Hematopoietic multipotent progenitor cell treated with erythropoietin and hydrocortisone succinate and interleukin-3 and kit ligand, for 4 days (in vitro differentiated cells): ENCODE measurements at regions not wholly inside any gene's neighbourhood (a gene's known extent, or its start where the extent isn't known, plus 50 kb on each side); places are given as distances from the start of the nearest gene placed in this dataset.

Experiments used
- DNase-seq: peaks from one replicate; pipeline ENCODE4 v3.0.0-alpha.2; 2015

DNA sequence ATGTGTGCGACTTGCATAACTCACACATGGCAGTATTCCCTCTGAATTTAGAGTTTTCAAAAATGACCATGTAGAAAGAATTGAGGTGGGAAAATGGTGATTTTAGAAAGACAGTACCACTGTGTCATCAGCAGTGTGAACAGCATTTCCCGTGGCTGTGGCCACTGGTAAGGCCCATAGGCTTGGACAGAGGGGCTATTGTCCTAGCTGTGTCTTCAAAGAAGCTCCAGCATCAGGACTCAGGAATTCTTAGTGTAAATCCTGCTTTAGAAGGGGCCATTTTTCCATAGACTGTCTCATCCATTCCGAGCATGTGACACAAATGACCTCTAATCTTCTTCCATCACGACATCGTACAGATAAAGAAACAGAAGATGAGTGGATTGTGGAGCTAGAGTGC, 119.3 kb upstream of the BACE2 start:
- DNase-seq, result no peak

DNA sequence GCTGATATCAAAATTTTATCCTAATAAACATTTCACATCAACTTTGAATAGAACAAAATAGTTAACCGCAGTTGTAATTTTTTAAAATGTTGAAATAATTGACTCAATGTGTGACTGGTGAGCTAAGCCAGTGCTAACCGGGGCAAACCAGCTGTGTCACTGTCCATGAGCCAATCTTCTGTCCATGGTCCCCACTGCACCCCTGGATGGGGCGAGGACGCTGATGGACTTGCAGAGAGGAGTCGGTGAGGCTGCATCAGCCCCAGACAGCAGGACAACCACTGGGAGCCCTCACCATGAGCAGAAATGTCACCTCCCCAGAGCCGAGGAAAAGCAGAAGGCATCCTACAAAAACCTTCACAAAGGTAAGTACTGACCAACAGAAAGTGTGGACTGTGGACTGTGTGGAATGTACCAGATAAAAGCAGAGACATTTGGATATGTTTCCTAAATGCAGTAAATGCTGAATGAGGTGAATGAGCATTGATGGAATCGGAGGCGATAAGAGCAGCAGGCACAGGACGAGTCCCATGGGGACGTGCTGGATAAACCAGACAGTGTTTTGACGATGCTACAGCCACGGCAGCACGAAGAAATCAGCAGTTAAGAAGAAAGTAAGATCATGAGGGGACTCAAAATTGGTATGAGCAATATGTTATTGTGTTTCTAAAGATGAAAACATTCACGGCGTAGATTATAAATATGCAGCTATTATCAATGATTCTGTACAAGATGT, 115.0 kb upstream of the BACE2 start:
- no peak for DNase-seq

DNA sequence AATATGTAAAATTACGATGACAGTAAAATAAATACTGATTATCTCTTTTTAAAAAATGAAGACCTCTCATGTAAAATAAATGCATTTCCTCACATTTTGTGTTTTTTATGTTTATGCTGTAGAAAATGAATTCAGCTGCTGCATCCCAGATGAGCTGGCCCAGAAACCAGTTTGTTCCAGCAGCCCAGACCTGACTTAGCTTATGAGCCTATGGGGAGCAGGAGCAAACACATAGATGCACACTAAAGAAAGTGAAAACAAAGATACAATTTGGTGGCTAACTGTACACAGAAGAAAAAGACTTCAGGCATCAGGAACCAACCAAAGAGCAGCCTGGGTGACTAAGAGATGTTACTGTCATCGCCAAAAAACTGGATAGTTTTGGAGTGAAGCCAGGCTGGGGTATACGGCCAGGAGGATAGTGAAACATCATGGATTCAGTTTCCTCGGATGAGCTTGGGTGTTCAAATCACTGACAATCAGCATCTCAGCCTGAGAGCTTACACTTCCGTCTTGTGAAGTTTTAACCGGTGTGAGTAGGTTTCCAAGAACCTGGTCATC, 113.9 kb upstream of the BACE2 start:
- no peak for DNase-seq

DNA sequence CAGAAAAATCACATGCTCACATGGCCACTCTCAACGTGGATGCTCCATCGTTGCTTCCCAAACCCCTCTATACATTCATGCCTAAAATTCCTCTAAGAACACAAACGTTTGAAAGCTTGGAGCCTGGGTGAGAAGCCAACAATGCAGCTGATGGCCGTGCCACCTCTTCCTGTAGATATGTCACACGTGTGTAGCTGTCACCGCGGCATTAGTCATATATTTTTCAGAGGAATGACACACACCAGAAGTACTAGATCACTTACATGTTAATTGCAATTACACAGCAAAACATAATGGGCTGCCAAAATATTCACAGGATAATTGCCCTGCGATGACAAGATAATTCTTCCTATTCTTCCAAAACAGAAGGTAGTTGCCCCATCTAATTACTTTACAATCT, 112.7 kb upstream of the BACE2 start:
- DNase-seq, result no peak

DNA sequence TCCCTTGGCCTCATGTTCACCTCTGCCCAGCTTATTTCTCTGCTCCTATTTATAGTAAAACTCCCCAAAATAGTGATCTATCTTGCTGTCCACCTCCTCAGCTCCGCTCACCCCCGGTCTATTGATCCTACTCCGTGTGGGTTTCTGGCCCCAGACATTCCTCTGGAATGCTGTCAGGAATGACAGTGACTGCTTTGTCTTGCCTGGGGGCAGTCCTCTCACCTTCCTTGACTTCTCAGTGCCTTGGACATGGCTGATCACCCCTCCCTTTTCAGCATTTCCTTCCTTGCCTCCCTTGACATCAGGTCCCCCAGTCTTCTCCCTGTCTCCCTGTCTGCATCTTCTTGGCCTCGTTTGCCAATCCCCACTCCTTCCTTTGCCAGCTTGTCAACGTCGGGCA, 108.1 kb upstream of the BACE2 start:
- DNase-seq, result no peak

DNA sequence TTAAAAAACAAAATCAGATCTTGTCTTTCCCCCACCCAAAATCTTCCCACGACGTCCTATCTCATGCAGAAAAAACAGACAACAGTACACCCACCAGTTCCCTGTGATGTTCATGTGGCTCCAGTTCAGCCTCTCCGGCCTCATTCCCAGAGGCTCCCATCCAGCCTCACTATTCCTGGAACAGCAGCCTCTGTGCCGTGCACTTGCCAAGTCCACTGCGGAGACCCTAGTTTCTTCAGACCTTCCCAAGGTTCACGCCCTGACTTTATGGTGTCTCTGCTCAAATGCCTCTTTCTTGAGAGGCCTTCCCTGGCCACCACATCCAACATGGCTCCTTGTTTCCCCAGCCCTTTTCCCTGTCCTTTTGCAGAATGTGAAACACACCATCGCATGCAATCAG, 106.3 kb upstream of the BACE2 start:
- no peak for DNase-seq

DNA sequence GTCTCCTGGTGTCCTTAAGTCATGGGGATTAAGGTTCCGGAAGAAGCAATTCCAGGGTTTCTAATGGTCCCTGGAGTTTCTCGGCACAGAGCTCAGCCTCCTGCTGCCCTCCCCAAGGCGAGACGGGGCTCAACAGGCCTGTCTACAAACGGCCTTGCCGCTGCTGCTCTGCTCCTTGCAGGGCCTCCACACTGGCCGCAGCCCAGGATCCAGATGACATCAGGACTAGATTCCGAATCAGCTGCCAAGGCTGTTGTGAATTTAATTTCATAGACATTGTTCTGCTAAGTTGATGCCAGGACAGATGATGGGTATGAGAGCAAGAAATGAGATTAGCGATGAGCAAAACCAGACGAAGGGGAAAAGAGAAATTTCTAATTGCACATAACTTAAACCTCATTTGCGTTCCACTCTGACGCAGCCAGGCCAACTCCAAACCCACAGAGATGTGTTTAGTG, 103.6 kb upstream of the BACE2 start:
- no peak for DNase-seq

DNA sequence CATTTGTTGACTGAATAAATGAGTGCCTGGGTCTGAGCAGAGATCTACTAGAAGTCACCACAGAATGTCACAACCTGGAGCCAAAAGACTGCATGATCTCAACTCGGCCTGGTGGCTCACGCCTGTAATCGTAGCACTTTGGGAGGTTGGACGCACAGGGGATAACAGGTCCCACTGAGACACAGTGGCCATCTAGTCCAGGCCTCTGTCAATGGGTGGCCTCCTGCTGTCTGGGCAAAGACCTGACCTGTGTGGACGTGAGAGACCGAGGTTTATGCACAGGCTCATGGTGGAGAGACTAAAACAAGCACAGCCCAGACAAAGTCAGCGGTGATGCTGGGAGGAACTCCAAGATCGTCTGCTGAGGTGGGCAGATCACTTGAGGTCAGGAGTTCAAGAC, 103.0 kb upstream of the BACE2 start:
- no peak for DNase-seq

DNA sequence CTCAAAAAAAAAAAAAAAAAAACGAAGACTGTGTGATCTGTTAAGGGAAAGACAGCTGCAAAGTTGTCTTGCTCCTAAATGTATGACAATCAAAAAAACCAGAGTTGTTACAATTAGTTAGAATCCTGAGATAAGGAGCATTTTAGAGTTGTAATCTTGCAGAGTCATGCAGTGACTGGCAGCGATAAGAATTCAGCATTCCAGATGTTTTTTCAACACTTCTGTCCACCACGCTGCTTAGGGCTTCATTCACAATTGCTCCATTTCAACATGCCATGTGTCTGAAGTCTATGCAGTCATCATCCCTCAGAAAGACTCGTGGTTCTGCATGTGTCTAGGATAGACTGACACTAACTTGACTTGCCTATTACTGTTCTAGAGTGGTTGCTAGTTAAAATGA, 102.4 kb upstream of the BACE2 start:
- peak; percentile 49 for DNase-seq

DNA sequence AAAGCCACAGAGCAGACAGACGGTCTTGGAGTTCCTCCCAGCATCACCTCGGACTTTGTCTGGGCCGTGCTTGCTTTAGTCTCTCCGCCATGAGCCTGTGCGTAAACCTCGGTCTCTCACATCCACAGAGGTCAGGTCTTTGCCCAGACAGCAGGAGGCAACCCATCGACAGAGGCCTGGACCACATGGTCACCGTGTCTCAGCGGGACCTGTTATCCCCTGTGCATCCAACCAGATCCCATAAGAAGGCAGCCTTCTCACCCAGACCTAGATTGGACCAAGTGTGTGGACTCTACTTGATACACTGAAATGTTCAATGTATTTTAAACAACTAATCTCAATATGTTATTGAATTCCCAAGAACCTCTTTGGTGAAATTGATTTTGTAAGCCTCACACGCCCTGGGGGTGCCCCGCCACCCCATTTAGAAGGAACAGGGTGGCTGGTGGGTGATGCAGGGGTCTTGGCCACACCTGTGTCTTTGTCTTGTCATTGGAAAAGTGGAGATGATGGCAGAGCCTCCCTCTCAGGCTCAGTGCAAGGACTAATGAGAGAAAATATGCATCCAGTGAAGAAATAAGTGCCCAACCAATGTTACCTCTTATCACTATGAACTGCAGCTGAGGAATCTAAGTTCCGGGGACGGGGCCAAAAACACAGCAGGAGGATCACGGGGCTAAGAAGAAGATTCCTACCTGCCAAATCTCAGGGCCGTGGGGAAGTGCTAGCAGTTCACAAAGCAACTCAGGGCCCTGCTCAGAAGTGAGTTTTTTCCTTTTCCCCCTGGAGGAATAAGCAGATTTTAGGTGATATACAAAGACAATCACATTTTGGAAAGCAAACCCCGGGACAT, 101.6 kb upstream of the BACE2 start:
- no peak for DNase-seq

DNA sequence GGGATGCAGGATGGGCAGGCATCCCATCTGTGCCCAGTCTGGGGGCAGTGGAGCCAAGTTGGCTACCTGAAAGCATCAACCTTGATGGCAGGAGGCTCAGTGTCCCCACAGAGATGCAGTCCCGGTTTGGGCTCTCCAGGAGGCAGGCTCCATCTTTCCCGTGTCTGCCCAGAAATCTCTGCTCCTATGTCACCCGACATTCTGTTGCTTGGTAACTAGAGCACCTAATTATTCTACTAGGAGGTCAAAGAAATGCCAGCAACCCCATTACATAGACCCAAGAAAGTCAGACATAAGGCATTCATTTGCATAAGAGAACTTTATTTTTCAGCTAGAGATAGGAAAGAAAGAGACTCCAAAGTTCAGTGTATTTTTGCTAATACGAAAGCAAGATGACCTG, 100.3 kb upstream of the BACE2 start:
- DNase-seq, result no peak

DNA sequence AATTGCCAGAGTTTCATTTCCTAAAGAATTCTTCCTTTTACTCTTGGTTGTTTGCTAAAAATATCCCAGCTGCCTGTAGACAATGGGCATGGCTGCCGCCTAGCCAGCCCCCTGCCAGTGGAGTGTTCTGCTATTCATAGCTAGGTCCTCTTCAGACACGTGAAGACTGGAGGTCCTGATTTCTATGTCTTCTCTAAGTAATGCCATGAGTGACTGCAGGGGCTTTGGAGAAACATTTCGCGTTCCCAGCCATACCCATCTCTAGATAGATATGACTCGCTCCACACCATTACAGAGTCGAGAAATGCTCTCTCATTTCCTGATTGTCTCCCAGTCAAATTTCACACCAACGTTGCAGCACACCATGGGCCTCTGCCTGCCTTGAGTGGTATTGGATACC, 99.5 kb upstream of the BACE2 start:
- peak; percentile 3 for DNase-seq

DNA sequence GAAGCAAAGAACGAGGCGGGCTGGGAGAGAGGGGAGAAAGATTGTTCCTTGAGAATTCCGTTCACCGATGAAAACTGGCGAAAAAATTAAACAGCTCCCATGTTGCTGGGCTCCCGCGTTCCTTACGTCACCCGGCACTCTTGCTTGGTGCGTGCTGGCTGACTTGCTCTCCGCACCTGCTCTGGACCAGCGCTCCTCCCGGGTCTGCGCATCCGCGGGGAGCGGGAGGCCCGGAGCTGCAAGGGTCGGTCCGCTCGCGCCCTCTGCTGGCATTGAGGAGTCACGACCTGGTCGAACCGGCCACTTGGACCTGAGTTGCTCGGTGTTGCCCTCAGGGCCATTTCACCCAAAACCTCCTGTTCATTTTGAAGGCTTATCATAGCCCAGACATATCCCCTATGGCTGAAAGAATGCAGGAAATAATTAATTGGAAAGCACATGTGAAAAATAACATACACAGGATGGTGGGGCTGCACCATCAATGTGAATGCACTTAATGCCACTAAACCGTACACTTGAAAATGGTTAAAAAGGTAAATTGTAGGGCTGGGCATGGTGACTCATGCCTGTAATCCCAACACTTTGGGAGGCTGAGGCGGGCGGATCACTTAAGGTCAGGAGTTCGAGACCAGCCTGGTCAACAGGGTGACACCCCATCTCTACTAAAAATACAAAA, 98.9 kb upstream of the BACE2 start:
- peak; percentile 87 for DNase-seq

DNA sequence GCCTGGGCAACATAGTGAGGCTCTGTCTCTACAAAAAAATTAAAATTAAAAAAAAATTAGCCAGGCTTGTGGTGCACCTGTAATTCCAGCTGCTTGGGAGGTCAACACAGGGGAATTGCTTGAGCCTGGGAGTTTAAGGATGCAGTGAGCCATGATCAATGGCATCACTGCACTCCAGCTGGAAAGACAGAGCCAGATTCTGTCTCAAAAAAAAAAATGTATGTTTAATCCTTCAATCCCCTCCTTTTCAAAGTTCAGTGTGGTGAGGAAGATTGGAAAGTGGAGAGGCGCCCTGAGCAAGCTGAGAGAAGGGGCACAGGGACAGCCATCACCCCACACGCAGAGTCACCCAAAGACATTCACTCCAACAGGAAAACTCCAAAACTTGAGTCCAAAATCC, 97.7 kb upstream of the BACE2 start:
- no peak for DNase-seq

DNA sequence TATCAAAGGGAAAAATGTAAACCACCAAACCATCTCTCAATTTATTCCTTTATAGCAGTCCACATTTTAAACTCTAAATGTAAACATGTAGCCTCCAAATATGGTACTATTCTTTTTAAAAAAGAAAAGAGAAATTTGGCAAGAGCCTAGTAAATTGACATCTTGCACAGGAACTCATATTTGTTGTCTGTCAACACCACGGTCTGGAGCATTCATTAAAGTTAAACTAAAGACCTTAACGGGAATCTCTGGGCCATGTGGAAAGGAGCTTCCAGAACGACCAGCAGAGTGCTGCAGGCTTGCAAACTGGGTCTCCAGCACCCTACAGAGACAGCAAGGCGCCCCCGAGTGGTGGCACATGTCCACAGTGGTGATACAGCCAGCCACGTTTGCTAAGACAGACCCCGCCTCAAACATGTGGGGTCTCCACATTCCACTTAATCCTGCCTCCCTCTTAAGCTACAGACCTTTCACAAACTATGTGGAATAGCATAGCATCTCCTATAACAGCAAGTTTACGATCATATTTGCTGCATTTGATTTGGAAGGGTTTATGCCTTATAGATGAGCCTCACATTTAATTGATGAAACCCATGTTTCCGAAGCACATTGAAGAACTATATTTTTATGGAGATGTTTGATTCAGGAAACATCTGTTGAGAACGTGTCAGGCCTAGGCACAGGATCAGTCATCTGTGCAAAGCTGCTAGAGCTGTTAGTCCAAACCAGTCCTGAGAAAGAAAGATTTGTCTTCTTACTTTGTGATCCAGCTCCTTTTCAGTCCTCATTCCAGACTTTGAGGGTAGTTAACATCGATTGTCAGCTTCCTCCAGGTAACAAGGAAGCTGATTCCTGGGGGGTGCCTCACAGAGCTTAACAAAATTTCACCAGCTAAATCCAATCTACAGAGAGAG, 96.4 kb upstream of the BACE2 start:
- DNase-seq, result peak; percentile 23

DNA sequence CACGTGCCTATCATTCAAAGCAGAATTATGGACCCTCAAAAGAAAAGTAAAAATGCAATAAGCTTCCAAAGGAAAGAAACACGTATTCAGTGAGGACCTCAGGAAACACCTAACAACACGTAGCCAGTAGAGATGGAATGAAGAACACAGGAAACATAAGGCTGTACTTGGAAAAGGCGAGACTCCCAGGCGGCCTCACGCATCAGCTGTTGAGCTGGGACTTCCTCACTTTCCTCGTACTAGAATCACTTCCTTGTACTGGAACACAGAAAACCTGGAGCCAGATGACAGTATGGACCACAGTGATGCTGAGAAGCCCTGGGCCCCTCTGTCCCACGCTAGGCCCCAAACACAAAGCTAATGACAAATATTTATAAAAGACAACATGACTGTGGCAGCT, 94.4 kb upstream of the BACE2 start:
- DNase-seq, result no peak

DNA sequence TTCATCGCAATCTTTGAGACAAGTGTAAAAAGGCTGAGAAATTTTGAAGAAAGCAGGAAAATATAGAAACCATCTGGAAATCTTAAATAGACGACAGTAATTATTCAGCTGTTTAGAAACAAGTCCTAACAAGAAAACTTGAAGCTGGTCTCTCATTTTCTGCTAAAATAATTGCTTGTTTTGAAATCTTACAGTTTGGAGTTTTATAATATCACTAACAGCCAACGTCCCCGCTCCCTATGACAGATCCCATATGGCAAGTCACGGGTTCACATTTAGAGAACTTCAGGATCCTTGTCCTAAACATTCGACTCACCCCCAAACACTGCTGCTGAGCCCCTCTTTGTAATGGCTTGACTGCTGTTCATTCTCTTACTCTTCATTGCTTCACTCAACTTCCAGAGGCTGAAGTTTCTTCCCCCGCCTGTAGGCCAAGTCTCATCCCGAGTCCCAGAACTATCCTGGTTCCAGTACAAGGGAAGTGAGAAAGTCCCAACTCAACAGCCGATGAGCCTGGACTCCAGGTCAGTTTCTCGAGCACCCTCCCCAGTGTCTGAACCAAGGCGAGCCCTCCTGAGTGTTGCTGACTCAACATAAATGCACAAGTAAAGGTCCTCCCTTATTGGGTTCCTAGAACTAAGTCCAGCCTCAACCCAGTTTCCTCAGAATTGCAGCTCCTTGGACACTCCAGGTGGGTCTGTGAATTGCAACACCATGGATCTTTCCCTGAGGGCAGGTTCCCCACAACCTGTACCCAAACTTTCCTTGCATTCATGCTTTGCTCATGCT, 93.4 kb upstream of the BACE2 start:
- DNase-seq, result no peak

DNA sequence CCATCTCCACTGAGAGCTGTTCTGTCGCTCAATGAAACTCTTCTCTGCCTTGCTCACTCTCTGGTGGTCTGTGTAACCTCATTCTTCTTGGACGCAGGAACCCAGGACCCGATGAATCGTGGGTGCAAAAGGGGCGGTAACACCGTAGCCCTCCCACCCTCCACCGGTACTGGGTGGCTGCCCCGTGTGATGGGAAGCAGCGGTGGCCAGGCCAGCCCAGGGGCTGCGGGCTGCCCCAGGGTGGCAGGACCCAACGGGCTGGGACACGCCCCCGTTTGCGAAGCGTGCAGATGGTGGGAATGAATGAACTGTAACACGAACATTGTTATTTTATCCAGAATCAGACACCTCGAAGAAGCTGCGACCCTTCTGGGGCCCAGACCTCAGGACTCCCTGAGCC, 92.3 kb upstream of the BACE2 start:
- no peak for DNase-seq

DNA sequence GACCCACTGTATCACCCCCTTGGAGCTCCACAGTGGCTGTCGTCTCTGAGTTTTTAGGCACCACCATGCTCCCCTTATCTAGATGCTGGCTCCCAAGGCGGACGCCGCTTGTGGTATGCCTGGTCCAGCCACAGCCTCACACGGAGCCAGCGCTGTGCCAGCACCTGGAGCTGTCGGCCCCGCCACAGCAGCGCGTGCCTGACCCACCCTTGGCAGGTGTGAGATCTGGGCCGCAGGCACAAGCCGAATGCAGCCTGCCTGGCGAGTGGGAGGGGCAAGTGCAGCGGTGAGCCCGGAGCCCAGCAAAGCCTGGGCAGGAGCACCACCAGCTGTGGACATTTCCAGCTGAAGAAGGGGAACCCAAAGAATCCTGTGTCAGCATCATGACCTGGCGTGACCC, 91.9 kb upstream of the BACE2 start:
- DNase-seq, result no peak

DNA sequence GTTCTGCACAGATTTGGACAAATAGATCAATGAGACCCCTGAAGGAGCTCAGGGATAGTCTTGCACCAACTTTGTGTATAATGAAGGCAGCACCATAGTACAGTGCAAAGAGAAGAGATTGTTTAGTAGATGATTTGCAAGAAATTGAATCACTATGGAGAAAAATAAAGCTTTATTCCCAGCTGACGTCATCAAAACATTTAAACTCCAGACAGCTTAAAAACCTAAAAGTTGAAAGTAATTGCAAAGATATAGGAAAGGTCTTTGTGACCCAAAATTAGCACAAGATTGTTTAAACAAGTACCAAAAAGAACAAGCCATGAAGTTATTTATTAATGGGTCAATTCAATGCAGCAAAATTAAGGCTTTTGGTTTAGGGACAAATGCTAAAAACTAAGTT, 88.8 kb upstream of the BACE2 start:
- no peak for DNase-seq

DNA sequence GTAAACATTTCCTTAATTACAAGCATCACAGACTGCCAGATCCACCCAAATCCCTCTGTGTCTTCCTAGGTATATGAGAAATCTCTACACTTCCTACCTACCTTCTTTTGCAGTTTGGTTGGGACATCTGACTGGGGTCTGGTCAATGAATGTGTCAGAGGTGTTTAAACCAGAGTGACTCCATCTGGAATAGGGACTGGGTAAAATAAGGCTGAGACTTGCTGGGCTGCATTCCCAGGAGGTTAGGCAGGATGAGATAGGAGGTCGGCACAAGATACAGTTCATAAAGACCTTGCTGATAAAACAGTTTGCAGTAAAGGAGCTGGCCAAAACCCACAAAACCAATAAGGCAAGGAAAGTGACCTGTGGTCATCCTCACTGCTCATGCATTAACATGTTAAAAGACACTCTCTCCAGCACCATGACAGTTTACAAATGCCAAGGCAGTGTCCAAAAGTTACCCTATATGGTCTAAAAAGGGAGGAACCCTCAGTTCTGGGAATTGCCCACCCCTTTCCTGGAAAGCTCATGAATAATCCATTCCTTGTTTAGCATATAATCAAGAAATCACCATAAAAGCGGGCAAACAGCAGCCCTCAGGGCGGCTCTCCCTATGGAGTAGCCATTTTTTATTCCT, 87.4 kb upstream of the BACE2 start:
- DNase-seq, result no peak
